Natural killer cell treated with Interleukin-12 subunit alpha and Interleukin-12 subunit beta and Interleukin-15 and Interleukin-18, amount 100 ng/mL, for 72 hours (primary cell): ENCODE measurements at regions not wholly inside any gene's neighbourhood (a gene's known extent, or its start where the extent isn't known, plus 50 kb on each side); places are given as distances from the start of the nearest gene placed in this dataset.
"Not testable (repeated sequence)": the region's sequence is repeated elsewhere in the genome, so short reads cannot be mapped to it uniquely, and the experiment has no call there.

Experiments
- ATAC-seq, 2 donors: fragments of 150-1000 bp; cut with Tn5 transposase in 1 of 2; sonication (Bioruptor Pico), chemical (Tn5 transposase) in 1 of 2; 2 replicates each; pipeline ENCODE4 v1.10.0; 2021
- DNase-seq: peaks from one replicate; pipeline ENCODE4 v3.0.0; 2022; ENCODE audit warnings: low spot score
- H3K27ac Mint-ChIP-seq, 2 donors: 1 replicate in 1 of 2; 2 replicates in 1 of 2; pipeline ENCODE4 v1.8.0; 2022; ENCODE audit warnings: mixed read lengths in 2 of 2, mild to moderate bottlenecking in 1 of 2, moderate library complexity in 1 of 2
- H3K27me3 Mint-ChIP-seq, 2 donors: 1 replicate in 1 of 2; 2 replicates in 1 of 2; pipeline ENCODE4 v1.8.0; 2022; ENCODE audit warnings: mixed read lengths in 2 of 2
- H3K36me3 Mint-ChIP-seq: one replicate; pipeline ENCODE4 v1.8.0; 2022; ENCODE audit warnings: mixed read lengths
- H3K4me1 Mint-ChIP-seq, 2 donors: 1 replicate in 1 of 2; 2 replicates in 1 of 2; pipeline ENCODE4 v1.8.0; 2022; ENCODE audit warnings: low read depth in 2 of 2, mixed read lengths in 2 of 2, mild to moderate bottlenecking in 1 of 2
- H3K4me3 Mint-ChIP-seq: one replicate; pipeline ENCODE4 v1.8.0; 2022; ENCODE audit warnings: mixed read lengths
- H3K9me3 Mint-ChIP-seq: 2 replicates; pipeline ENCODE4 v1.8.0; 2022; ENCODE audit warnings: mixed read lengths

DNA sequence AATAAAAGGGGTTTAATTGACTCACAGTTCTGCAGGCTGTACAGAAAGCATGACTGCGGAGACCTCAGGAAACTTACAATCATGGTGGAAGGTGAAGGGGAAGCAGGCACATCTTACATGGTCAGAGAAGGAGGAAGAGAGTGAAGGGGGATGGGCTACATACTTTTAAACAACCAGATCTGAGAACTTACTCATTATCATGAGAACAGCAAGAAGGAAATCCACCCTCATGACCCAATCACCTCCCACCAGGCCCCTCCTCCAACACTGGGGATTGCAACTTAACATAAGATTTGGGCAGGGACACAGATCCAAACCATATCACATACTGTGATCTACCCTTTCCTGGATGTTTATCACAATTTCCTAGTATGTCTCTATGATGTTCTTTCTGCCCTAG lies 1093.0 kb upstream of the TMEM132C start:
- not testable (repeated sequence) for H3K4me1 Mint-ChIP-seq, H3K27ac Mint-ChIP-seq, DNase-seq, ATAC-seq, H3K9me3 Mint-ChIP-seq, H3K4me3 Mint-ChIP-seq
- peaks cover 7 to 12% of the 10 kb centered on the region in 2 donors for H3K27me3 Mint-ChIP-seq
- H3K36me3 Mint-ChIP-seq: peaks cover 12% of the 10 kb centered on the region

DNA sequence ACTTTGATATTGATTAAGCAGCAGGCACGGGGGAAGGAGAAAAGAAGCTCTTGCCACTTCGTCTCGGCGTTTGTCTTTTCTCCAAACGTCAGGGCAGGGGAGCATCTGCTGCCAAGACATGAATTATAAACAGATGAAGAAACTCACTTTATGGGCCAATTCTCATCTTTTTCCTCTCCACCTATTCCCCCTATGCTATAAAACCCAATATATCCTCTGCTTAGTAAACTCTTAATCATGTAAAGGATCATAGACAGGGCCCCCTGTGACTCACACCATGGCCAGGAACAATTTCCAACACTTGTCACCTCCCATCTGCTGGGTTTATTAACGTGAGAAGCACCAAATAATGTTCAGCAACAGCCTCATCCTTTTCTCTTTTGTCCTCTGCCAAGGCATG lies 1092.1 kb upstream of the TMEM132C start:
- Mint-ChIP-seq H3K27me3 (peaks cover 0 to 7% of the 10 kb centered on the region in 2 donors), H3K36me3 (peaks cover 12% of the 10 kb centered on the region), H3K27ac (no peak overlapping the region), H3K4me3 (no peak overlapping the region), H3K9me3 (peaks cover 5% of the 10 kb centered on the region), H3K4me1 (no peaks in the 10 kb centered on the region)
- no peak for DNase-seq
- ATAC-seq: no peak

- H3K4me1 Mint-ChIP-seq: no peaks in the 10 kb centered on the region
- H3K36me3 Mint-ChIP-seq: peaks cover 12% of the 10 kb centered on the region
- ATAC-seq: no peak
- H3K27me3 Mint-ChIP-seq: peaks cover 0 to 5% of the 10 kb centered on the region in 2 donors
- no peak overlapping the region for H3K4me3 Mint-ChIP-seq
- peaks cover 5% of the 10 kb centered on the region for H3K9me3 Mint-ChIP-seq
- no peak for DNase-seq
- H3K27ac Mint-ChIP-seq: no peak overlapping the region
Measured at GRCh38 chr12:127175361-127175760, 1091.6 kb upstream of the TMEM132C start.

- H3K9me3 Mint-ChIP-seq: peaks cover 5% of the 10 kb centered on the region
- no peaks in the 10 kb centered on the region for H3K4me1 Mint-ChIP-seq
- no peak for ATAC-seq
- no peak for DNase-seq
- no peak overlapping the region for H3K27ac Mint-ChIP-seq
- H3K4me3 Mint-ChIP-seq: no peak overlapping the region
- H3K36me3 Mint-ChIP-seq: peaks cover 12% of the 10 kb centered on the region
- H3K27me3 Mint-ChIP-seq: no peaks in the 10 kb centered on the region
Measured at GRCh38 chr12:127176804-127177203, 1090.2 kb upstream of the TMEM132C start.

DNA sequence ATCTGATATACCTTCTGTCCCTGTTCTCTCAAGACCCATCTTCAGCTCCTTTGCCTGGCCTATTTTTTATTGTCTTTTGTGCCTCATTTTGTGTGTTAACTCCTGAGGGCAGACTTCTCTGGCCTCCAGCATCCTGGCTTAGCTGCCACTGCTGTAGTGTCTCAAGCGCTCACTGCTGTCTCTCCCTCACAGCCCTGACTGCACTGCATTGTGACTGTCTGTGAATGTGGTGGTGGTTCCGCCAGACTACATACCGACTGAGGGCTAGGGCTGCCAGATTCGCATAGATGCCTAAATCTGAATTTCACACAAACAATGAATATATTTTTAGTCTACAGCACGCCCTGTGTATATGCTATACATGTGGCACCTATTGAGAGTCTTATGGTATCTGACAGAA lies 1088.9 kb upstream of the TMEM132C start:
- Mint-ChIP-seq H3K36me3 (peaks cover 12% of the 10 kb centered on the region), H3K27ac (no peak overlapping the region), H3K9me3 (peaks cover 8% of the 10 kb centered on the region), H3K27me3 (no peaks in the 10 kb centered on the region), H3K4me1 (no peaks in the 10 kb centered on the region), H3K4me3 (no peak overlapping the region)
- ATAC-seq (no peak), DNase-seq (no peak)

DNA sequence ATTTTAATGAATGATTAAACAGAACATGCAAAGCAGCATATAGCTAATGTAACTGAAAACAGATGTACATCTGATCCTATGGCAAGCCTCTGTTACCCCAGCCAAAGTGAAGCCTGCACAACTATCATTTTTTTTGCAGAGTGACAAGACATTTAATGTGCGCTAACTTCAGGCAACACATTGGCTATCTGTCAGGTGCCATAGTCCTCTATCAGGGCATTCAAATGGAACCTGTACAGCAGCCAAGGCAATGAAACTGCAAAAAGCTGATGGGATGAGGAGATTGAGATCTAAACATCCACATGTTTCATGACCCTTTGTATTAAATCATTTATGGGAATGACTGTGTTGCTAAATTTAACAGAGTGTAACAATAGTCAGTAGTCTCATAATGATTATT lies 1088.5 kb upstream of the TMEM132C start:
- ATAC-seq: no peak
- Mint-ChIP-seq H3K27ac (no peak overlapping the region), H3K36me3 (peaks cover 12% of the 10 kb centered on the region), H3K4me3 (no peak overlapping the region), H3K9me3 (peaks cover 8% of the 10 kb centered on the region), H3K27me3 (no peaks in the 10 kb centered on the region), H3K4me1 (no peaks in the 10 kb centered on the region)
- no peak for DNase-seq

GRCh38 chr12:127179176-127179575 lies 1087.8 kb upstream of the TMEM132C start:
- H3K4me3 Mint-ChIP-seq: no peak overlapping the region
- H3K4me1 Mint-ChIP-seq: no peaks in the 10 kb centered on the region
- DNase-seq (no peak), ATAC-seq (no peak)
- H3K36me3 Mint-ChIP-seq: peaks cover 12% of the 10 kb centered on the region
- peaks cover 8% of the 10 kb centered on the region for H3K9me3 Mint-ChIP-seq
- H3K27ac Mint-ChIP-seq: no peak overlapping the region
- H3K27me3 Mint-ChIP-seq: no peaks in the 10 kb centered on the region

GRCh38 chr12:127182018-127182417 lies 1085.0 kb upstream of the TMEM132C start:
- Mint-ChIP-seq H3K4me3 (no peak overlapping the region), H3K36me3 (peaks cover 10% of the 10 kb centered on the region), H3K27me3 (no peaks in the 10 kb centered on the region), H3K9me3 (peaks cover 9% of the 10 kb centered on the region), H3K27ac (no peak overlapping the region), H3K4me1 (no peaks in the 10 kb centered on the region)
- ATAC-seq (no peak), DNase-seq (no peak)

DNA sequence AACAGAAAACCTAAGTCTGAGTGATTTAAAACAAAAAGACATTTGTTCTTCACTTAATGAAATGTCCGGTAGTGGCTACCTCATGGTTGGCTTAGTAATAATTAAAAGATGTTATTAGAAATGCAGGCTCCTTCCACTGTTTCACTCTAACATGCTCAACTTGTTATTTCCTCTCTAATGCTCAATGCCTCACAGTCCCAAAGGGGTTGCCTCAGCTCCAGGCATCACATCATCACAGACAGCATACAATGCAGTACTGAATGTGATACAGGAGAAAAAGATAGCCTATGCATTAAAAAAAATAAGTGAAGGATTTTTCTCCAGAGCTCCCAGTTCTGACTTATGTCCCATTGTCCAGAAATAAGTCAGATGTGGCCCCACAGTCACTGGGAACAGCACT lies 1077.0 kb upstream of the TMEM132C start:
- H3K4me3 Mint-ChIP-seq: no peak overlapping the region
- no peaks in the 10 kb centered on the region for H3K36me3 Mint-ChIP-seq
- ATAC-seq: no peak
- DNase-seq: no peak
- no peaks in the 10 kb centered on the region for H3K4me1 Mint-ChIP-seq
- no peak overlapping the region for H3K27ac Mint-ChIP-seq
- H3K9me3 Mint-ChIP-seq: peaks cover 2% of the 10 kb centered on the region
- no peaks in the 10 kb centered on the region for H3K27me3 Mint-ChIP-seq

DNA sequence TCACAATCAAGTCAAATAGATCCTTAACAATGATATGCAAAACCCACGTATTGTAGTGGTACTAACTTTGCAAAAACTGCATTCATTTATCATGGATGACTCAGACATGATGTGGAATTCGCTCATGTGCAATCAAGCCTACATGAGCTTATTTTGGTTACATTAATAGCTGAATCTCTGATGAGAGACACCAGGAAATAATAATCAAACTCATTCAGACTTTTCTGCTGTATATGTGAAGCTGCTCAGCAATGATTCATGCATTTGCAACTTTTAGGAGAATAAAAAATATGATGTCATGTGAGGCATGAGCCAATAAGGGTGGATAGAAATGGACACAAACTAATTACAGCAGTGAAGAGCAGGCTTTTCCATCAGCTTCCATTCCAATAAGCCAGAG lies 1075.8 kb upstream of the TMEM132C start:
- H3K27ac Mint-ChIP-seq: no peak overlapping the region
- no peaks in the 10 kb centered on the region for H3K9me3 Mint-ChIP-seq
- no peaks in the 10 kb centered on the region for H3K4me1 Mint-ChIP-seq
- H3K4me3 Mint-ChIP-seq: no peak overlapping the region
- DNase-seq (no peak), ATAC-seq (no peak)
- H3K36me3 Mint-ChIP-seq: no peaks in the 10 kb centered on the region
- no peaks in the 10 kb centered on the region for H3K27me3 Mint-ChIP-seq

DNA sequence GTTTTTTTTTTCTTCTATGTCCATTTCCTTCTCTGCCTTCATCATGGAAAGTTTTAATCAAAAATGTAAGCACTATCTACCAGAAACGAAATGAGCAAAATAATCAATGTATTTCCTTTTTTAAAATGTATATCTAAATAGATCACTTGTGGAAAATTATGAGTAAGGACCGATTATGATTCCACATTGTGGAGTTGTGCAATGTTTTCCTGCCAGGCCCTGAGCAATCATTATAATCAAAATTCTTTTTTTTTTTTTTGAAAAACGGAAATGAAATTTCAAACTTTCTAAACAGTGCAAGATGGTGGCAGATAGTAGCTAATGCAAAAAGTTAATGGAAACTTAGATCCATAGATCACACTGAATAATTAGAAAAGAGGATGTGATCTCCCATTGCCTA lies 1074.6 kb upstream of the TMEM132C start:
- Mint-ChIP-seq H3K27me3 (no peaks in the 10 kb centered on the region), H3K9me3 (no peaks in the 10 kb centered on the region), H3K4me3 (no peak overlapping the region), H3K36me3 (no peaks in the 10 kb centered on the region), H3K4me1 (no peaks in the 10 kb centered on the region), H3K27ac (no peak overlapping the region)
- DNase-seq (no peak), ATAC-seq (no peak)

GRCh38 chr12:127193341-127193740 lies 1073.6 kb upstream of the TMEM132C start:
- H3K9me3 Mint-ChIP-seq: peaks cover 3% of the 10 kb centered on the region

DNA sequence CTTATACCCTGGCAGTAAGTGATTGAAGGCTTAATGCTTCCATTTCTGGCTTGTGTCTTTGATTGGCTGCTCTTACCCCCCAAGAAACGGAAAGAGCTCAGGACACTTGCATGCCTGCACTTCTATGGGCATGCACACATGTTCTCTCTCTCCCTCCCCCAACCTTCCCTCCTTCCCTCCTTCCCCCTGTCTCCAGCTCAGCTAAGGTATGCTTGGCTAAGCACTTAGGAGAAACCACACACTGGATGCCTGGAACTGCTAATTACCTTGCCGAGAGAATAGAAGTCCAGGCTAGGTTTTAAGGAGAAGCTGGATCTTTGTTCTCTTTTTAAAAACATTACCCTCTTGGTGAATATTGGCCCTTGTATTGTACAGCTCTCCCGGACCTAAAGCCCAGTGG lies 1072.8 kb upstream of the TMEM132C start:
- Mint-ChIP-seq H3K27me3 (no peaks in the 10 kb centered on the region), H3K4me1 (no peaks in the 10 kb centered on the region), H3K36me3 (no peaks in the 10 kb centered on the region), H3K27ac (no peak overlapping the region), H3K9me3 (peaks cover 3% of the 10 kb centered on the region), H3K4me3 (no peak overlapping the region)
- DNase-seq (no peak), ATAC-seq (no peak)

More at GRCh38 chr12:127193341-127193740, 1073.6 kb upstream of the TMEM132C start:
- no peaks in the 10 kb centered on the region for H3K36me3 Mint-ChIP-seq
- no peaks in the 10 kb centered on the region for H3K27me3 Mint-ChIP-seq
- H3K4me3 Mint-ChIP-seq: no peak overlapping the region
- ATAC-seq (no peak), DNase-seq (no peak)
- H3K27ac Mint-ChIP-seq: no peak overlapping the region
- H3K4me1 Mint-ChIP-seq: no peaks in the 10 kb centered on the region

GRCh38 chr12:127205781-127206555 lies 1061.0 kb upstream of the TMEM132C start:
- Mint-ChIP-seq H3K27ac (no peak overlapping the region), H3K27me3 (peaks cover 3 to 15% of the 10 kb centered on the region in 2 donors), H3K36me3 (no peaks in the 10 kb centered on the region), H3K4me3 (no peak overlapping the region), H3K9me3 (peaks cover 5% of the 10 kb centered on the region), H3K4me1 (no peaks in the 10 kb centered on the region)
- DNase-seq: no peak
- ATAC-seq: no peak

- Mint-ChIP-seq H3K27ac (no peak overlapping the region), H3K4me1 (no peaks in the 10 kb centered on the region), H3K36me3 (no peaks in the 10 kb centered on the region), H3K27me3 (no peaks in the 10 kb centered on the region), H3K4me3 (no peak overlapping the region), H3K9me3 (peaks cover 3% of the 10 kb centered on the region)
- DNase-seq (no peak), ATAC-seq (no peak)
Measured at GRCh38 chr12:127209318-127209717, 1057.7 kb upstream of the TMEM132C start.
